Uterus (tissue), 3 donors: ENCODE measurements at regions not wholly inside any gene's neighbourhood (a gene's known extent, or its start where the extent isn't known, plus 50 kb on each side); places are given as distances from the start of the nearest gene placed in this dataset.

Source experiments
- DNase-seq, 2 donors: peaks; one replicate each; pipeline ENCODE4 v3.0.0-alpha.2; 2019 to 2020
- H3K27ac ChIP-seq, 2 donors: fragments of 200-600 bp; sonication (generic); 1 replicate in 1 of 2; 2 replicates in 1 of 2; pipeline ENCODE4 v1.5.1; 2016 to 2018
- H3K27me3 ChIP-seq, 2 donors: fragments of 200-600 bp; sonication (generic); one replicate each; pipeline ENCODE4 v1.5.1; 2018 to 2019; ENCODE audit warnings: control low read depth in 1 of 2
- H3K36me3 ChIP-seq, 2 donors: fragments of 200-600 bp; sonication (generic); one replicate each; pipeline ENCODE4 v1.5.1; 2019; ENCODE audit warnings: control low read depth in 1 of 2
- H3K4me1 ChIP-seq, 2 donors: fragments of 200-600 bp; sonication (generic); one replicate each; pipeline ENCODE4 v1.5.1; 2018 to 2019; ENCODE audit warnings: control low read depth in 1 of 2
- H3K4me3 ChIP-seq, 2 donors: fragments of 200-600 bp; sonication (generic); 1 replicate in 1 of 2; 2 replicates in 1 of 2; pipeline ENCODE4 v1.5.1; 2018 to 2019; ENCODE audit warnings: mild to moderate bottlenecking in 1 of 2
- H3K9me3 ChIP-seq, 2 donors: fragments of 200-600 bp; sonication (generic); one replicate each; pipeline ENCODE4 v1.5.1; 2019; ENCODE audit warnings: control low read depth in 1 of 2
- POLR2A ChIP-seq, 2 donors: fragments of 450-650 bp; IDR thresholded peaks; one replicate each; pipeline ENCODE4 v1.6.1; 2016; ENCODE audit warnings: antibody characterized with exemption in 2 of 2, mild to moderate bottlenecking in 1 of 2, moderate library complexity in 1 of 2
- intact Hi-C: fragments of 100-400 bp; cut with DNase I; formaldehyde crosslinking; loops from one replicate; pipeline ENCODE4 v1.15.1; 2023; ENCODE audit warnings: low total_unique reads
- TF ChIP-seq, protein P1 (sequence below), 4 experiments: fragments of 200-600 bp in 2 of 4; fragments of 450-650 bp in 2 of 4; sonication (generic) in 2 of 4; IDR thresholded peaks; one replicate each; pipeline ENCODE4 v1.5.1; 2016 to 2019; ENCODE audit warnings: antibody characterized with exemption in 4 of 4, mild to moderate bottlenecking in 2 of 4, moderate library complexity in 1 of 4
- donor health status: DM: yes; HTN: yes; CAD: no.

- no peaks in the 10 kb centered on the region for H3K36me3 ChIP-seq
- no peaks in the 10 kb centered on the region for H3K9me3 ChIP-seq
- TF ChIP-seq, protein P1, sequence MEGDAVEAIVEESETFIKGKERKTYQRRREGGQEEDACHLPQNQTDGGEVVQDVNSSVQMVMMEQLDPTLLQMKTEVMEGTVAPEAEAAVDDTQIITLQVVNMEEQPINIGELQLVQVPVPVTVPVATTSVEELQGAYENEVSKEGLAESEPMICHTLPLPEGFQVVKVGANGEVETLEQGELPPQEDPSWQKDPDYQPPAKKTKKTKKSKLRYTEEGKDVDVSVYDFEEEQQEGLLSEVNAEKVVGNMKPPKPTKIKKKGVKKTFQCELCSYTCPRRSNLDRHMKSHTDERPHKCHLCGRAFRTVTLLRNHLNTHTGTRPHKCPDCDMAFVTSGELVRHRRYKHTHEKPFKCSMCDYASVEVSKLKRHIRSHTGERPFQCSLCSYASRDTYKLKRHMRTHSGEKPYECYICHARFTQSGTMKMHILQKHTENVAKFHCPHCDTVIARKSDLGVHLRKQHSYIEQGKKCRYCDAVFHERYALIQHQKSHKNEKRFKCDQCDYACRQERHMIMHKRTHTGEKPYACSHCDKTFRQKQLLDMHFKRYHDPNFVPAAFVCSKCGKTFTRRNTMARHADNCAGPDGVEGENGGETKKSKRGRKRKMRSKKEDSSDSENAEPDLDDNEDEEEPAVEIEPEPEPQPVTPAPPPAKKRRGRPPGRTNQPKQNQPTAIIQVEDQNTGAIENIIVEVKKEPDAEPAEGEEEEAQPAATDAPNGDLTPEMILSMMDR (IDR thresholded peaks at IDR 0.05), result no peak
- TF ChIP-seq POLR2A (IDR thresholded peaks at IDR 0.05), result no peak
- intact Hi-C loops, result no loop called here
- no peak for DNase-seq
- H3K4me1 ChIP-seq, result no peaks in the 10 kb centered on the region
- H3K27me3 ChIP-seq, result no peaks in the 10 kb centered on the region
- no peak overlapping the region for H3K27ac ChIP-seq
- no peak overlapping the region for H3K4me3 ChIP-seq
Measured at GRCh38 chr10:84902553-84902952, 574.2 kb downstream of the CCSER2 start.

- Histone ChIP-seq H3K36me3 (no peaks in the 10 kb centered on the region), H3K4me1 (no peaks in the 10 kb centered on the region), H3K27me3 (no peaks in the 10 kb centered on the region), H3K4me3 (no peak overlapping the region), H3K27ac (no peak overlapping the region), H3K9me3 (no peaks in the 10 kb centered on the region)
- intact Hi-C loops, result no loop called here
- no peak for TF ChIP-seq POLR2A (IDR thresholded peaks at IDR 0.05)
- TF ChIP-seq, protein P1 (IDR thresholded peaks at IDR 0.05), result no peak
- no peak for DNase-seq
Measured at GRCh38 chr10:84903320-84903719, 574.9 kb downstream of the CCSER2 start.

DNA sequence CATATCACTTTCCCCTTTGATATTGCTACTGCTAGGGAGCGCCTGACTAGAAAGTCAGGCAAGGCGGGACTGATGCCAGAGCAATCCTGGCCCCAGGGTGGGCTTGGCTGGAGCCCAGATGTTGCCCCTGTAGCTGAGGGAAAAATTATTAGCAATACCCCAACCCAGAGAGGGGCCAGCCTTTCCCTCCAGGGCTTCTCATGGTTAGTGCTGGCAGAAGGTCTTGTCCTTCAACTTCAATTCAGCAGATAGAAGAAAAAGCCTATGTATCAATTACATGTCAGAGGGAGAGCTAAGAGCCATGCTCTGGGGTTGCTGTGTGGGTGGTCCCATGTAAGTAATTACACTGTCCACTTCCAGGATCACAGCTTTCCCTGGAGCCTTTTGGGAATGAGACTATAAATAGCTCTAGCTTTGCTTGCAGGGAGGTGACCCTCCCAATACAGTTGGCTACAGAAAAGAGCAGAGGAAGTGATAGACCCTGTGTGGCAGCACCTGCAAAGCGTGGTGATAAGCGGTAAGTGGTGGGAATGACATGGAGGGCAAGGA, 579.1 kb downstream of the CCSER2 start:
- Histone ChIP-seq H3K4me3 (no peak overlapping the region), H3K36me3 (no peaks in the 10 kb centered on the region), H3K9me3 (no peaks in the 10 kb centered on the region), H3K27ac (no peak overlapping the region), H3K4me1 (no peaks in the 10 kb centered on the region), H3K27me3 (no peaks in the 10 kb centered on the region)
- TF ChIP-seq, protein P1 (IDR thresholded peaks at IDR 0.05), result no peak
- no peak for TF ChIP-seq POLR2A (IDR thresholded peaks at IDR 0.05)
- no peak for DNase-seq
- intact Hi-C loops, result no loop called here

GRCh38 chr10:84908491-84908890, 580.1 kb downstream of the CCSER2 start:
- DNase-seq, result no peak
- intact Hi-C loops, result no loop called here
- H3K4me3 ChIP-seq, result no peak overlapping the region
- no peaks in the 10 kb centered on the region for H3K27me3 ChIP-seq
- no peaks in the 10 kb centered on the region for H3K36me3 ChIP-seq
- no peaks in the 10 kb centered on the region for H3K4me1 ChIP-seq
- H3K27ac ChIP-seq, result no peak overlapping the region
- H3K9me3 ChIP-seq, result no peaks in the 10 kb centered on the region
- TF ChIP-seq POLR2A (IDR thresholded peaks at IDR 0.05), result no peak
- TF ChIP-seq, protein P1 (IDR thresholded peaks at IDR 0.05), result no peak

- intact Hi-C loops, result no loop called here
- H3K4me1 ChIP-seq, result no peaks in the 10 kb centered on the region
- H3K27ac ChIP-seq, result no peak overlapping the region
- H3K9me3 ChIP-seq, result peaks cover 0 to 4% of the 10 kb centered on the region in 2 donors
- no peak overlapping the region for H3K4me3 ChIP-seq
- no peak for DNase-seq
- no peaks in the 10 kb centered on the region for H3K27me3 ChIP-seq
- TF ChIP-seq, protein P1 (IDR thresholded peaks at IDR 0.05), result no peak
- TF ChIP-seq POLR2A (IDR thresholded peaks at IDR 0.05), result no peak
- H3K36me3 ChIP-seq, result no peaks in the 10 kb centered on the region
Measured at GRCh38 chr10:84921701-84922100, 593.3 kb downstream of the CCSER2 start.
